HG02678 (cell line): ENCODE measurements at regions not wholly inside any gene's neighbourhood (a gene's known extent, or its start where the extent isn't known, plus 50 kb on each side); places are given as distances from the start of the nearest gene placed in this dataset.

ENCODE experiments used
- ATAC-seq: cut with Tn5 transposase; IDR thresholded peaks from one replicate; pipeline ENCODE4 v1.9.1; 2021; ENCODE audit warnings: mild to moderate bottlenecking, moderate library complexity; ENCODE audit not compliant: unreplicated experiment

- ATAC-seq: no peak
These were observed 121.9 kb upstream of the CDH13 start for GRCh38 chr16:82504836-82505235.

- ATAC-seq: no peak
These were observed 127.5 kb upstream of the CDH13 start for GRCh38 chr16:82499302-82499701.

GRCh38 chr16:82497139-82497538, 129.6 kb upstream of the CDH13 start:
- no peak for ATAC-seq

- no peak for ATAC-seq
These were observed 138.3 kb upstream of the CDH13 start for GRCh38 chr16:82488460-82488859.

- ATAC-seq: no peak
These were observed 145.3 kb upstream of the CDH13 start for GRCh38 chr16:82481455-82481854.

- no peak for ATAC-seq
These were observed 150.0 kb upstream of the CDH13 start for GRCh38 chr16:82476786-82477185.

GRCh38 chr16:82470620-82471152, 156.1 kb upstream of the CDH13 start:
- ATAC-seq: no peak

- ATAC-seq: no peak
These were observed 156.8 kb upstream of the CDH13 start for GRCh38 chr16:82470016-82470415.

GRCh38 chr16:82464187-82464586, 162.6 kb upstream of the CDH13 start:
- no peak for ATAC-seq

GRCh38 chr16:82460766-82461165, 166.0 kb upstream of the CDH13 start:
- no peak for ATAC-seq

- no peak for ATAC-seq
These were observed 167.1 kb upstream of the CDH13 start for GRCh38 chr16:82459580-82460256.

GRCh38 chr16:82456683-82457082, 170.1 kb upstream of the CDH13 start:
- ATAC-seq: peak; percentile 77

- ATAC-seq: no peak
These were observed 172.2 kb upstream of the CDH13 start for GRCh38 chr16:82454566-82454965.

- ATAC-seq: no peak
These were observed 172.6 kb upstream of the CDH13 start for GRCh38 chr16:82454152-82454551.

GRCh38 chr16:82452004-82452756, 174.6 kb upstream of the CDH13 start:
- no peak for ATAC-seq

- no peak for ATAC-seq
These were observed 175.3 kb upstream of the CDH13 start for GRCh38 chr16:82451449-82451848.

GRCh38 chr16:82440336-82440735, 186.4 kb upstream of the CDH13 start:
- ATAC-seq: no peak

GRCh38 chr16:82439678-82440293, 187.0 kb upstream of the CDH13 start:
- ATAC-seq: no peak

- ATAC-seq: no peak
These were observed 193.7 kb upstream of the CDH13 start for GRCh38 chr16:82433042-82433441.

- ATAC-seq: no peak
These were observed 194.5 kb upstream of the CDH13 start for GRCh38 chr16:82432261-82432660.

- no peak for ATAC-seq
These were observed 201.1 kb upstream of the CDH13 start for GRCh38 chr16:82425661-82426060.

GRCh38 chr16:82421851-82422250, 204.9 kb upstream of the CDH13 start:
- ATAC-seq: no peak
